Loucy (cell line): ENCODE measurements at regions not wholly inside any gene's neighbourhood (a gene's known extent, or its start where the extent isn't known, plus 50 kb on each side); places are given as distances from the start of the nearest gene placed in this dataset.

Source experiments
- CTCF ChIP-seq: fragments of 200-600 bp; sonication (generic); conservative IDR thresholded peaks from 2 replicates; pipeline ENCODE4 v1.5.1; 2014; ENCODE audit warnings: mild to moderate bottlenecking, antibody characterized with exemption, low read length
- EZH2phosphoT487 ChIP-seq: fragments of 200-600 bp; IDR thresholded peaks from 2 replicates; pipeline ENCODE4 v1.6.1; 2018; ENCODE audit warnings: antibody characterized with exemption, mild to moderate bottlenecking, moderate library complexity, borderline replicate concordance

- no peak for TF ChIP-seq CTCF
- no peak for TF ChIP-seq EZH2phosphoT487
Measured at GRCh38 chr2:175350105-175350504, 168.6 kb upstream of the ATP5MC3 start.
